Activated CD8-positive, alpha-beta T cell treated with anti-CD3 and anti-CD28 coated beads for 36 hours (primary cell): ENCODE measurements at regions not wholly inside any gene's neighbourhood (a gene's known extent, or its start where the extent isn't known, plus 50 kb on each side); places are given as distances from the start of the nearest gene placed in this dataset.
"Not testable (repeated sequence)": the region's sequence is repeated elsewhere in the genome, so short reads cannot be mapped to it uniquely, and the experiment has no call there.

Source experiments
- ATAC-seq: fragments of 200-7000 bp; cut with Tn5 transposase; one replicate; pipeline ENCODE4 v1.10.0; 2021; ENCODE audit warnings: mild to moderate bottlenecking, moderate library complexity
- CTCF ChIA-PET: fragments of 350-600 bp; sonication (Branson Sonifier 250); formaldehyde crosslinking; loops from one replicate; lab custom pipeline; 2021; ENCODE audit warnings: antibody characterized with exemption; lab: Charles Lee
- POLR2A ChIA-PET: fragments of 350-600 bp; sonication (Branson Sonifier 250); formaldehyde crosslinking; loops from one replicate; lab custom pipeline; 2021; ENCODE audit warnings: antibody characterized with exemption; lab: Charles Lee
- DNase-seq: peaks from one replicate; pipeline ENCODE4 v3.0.0-alpha.2; 2020
- H3K27ac Mint-ChIP-seq: one replicate; pipeline ENCODE4 v1.8.0; 2021; ENCODE audit warnings: mild to moderate bottlenecking, mixed read lengths
- H3K27me3 Mint-ChIP-seq: one replicate; pipeline ENCODE4 v1.8.0; 2021; ENCODE audit warnings: mixed read lengths
- H3K36me3 Mint-ChIP-seq: one replicate; pipeline ENCODE4 v1.8.0; 2021; ENCODE audit warnings: low read depth, mixed read lengths
- H3K4me1 Mint-ChIP-seq: one replicate; pipeline ENCODE4 v1.8.0; 2021; ENCODE audit warnings: low read depth, mixed read lengths
- H3K4me3 Mint-ChIP-seq: one replicate; pipeline ENCODE4 v1.8.0; 2021; ENCODE audit warnings: mild to moderate bottlenecking, moderate library complexity, mixed read lengths
- H3K9me3 Mint-ChIP-seq: one replicate; pipeline ENCODE4 v1.8.0; 2021; ENCODE audit warnings: mixed read lengths
- intact Hi-C: fragments of 100-400 bp; cut with micrococcal nuclease; formaldehyde crosslinking; loops from one replicate; pipeline ENCODE4 v1.10.0; 2022
- TF ChIP-seq, protein P1 (sequence below): fragments of 200-600 bp; IDR thresholded peaks from one replicate; pipeline ENCODE4 v1.8.0; 2022; ENCODE audit warnings: antibody characterized with exemption, mild to moderate bottlenecking

DNA sequence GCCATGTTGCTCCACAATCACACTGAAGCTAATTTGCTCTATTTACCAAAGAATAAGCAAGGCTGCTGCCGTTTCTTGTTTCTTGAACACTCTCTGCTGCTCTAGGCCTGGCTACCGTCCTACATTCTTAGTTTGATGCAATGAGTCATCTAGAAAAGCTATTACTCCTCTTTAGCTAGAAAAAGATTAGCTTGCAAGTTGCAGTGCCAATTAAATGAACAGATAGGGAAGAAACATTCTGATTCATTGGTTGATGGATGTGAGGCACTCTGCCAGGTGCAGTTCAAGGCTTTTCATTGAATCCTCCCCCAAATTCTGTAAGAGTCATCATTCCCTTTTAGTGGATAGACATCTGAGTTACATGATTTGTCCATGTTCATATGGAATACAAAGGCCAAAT, 807.7 kb upstream of the AMELY start:
- Mint-ChIP-seq H3K4me3 (no peak overlapping the region), H3K36me3 (no peaks in the 10 kb centered on the region), H3K9me3 (no peaks in the 10 kb centered on the region), H3K27ac (no peak overlapping the region), H3K27me3 (no peaks in the 10 kb centered on the region), H3K4me1 (no peaks in the 10 kb centered on the region)
- DNase-seq (no peak), ATAC-seq (no peak)
- ChIA-PET POLR2A (no interaction called here), CTCF (no interaction called here)
- intact Hi-C loops, result no loop called here
- TF ChIP-seq, protein P1, sequence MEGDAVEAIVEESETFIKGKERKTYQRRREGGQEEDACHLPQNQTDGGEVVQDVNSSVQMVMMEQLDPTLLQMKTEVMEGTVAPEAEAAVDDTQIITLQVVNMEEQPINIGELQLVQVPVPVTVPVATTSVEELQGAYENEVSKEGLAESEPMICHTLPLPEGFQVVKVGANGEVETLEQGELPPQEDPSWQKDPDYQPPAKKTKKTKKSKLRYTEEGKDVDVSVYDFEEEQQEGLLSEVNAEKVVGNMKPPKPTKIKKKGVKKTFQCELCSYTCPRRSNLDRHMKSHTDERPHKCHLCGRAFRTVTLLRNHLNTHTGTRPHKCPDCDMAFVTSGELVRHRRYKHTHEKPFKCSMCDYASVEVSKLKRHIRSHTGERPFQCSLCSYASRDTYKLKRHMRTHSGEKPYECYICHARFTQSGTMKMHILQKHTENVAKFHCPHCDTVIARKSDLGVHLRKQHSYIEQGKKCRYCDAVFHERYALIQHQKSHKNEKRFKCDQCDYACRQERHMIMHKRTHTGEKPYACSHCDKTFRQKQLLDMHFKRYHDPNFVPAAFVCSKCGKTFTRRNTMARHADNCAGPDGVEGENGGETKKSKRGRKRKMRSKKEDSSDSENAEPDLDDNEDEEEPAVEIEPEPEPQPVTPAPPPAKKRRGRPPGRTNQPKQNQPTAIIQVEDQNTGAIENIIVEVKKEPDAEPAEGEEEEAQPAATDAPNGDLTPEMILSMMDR, result no peak

DNA sequence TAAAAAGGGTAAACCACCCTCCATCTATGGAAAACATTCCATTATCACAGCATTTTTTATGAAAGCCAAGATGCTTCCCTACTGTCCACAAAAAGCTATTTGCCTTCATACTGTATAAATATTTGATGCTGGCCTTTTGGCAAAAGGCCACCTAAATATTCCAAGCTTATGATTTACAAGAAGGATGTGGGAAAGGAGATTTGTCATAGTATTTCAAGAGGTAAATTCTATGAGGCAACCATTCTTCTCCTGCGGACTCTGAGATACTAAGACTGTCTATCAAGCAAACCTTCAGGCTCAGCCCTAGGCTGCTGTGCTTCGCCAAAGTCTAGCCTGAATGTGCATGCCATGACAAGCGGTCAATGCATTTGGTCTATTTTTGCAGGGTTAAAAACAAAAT, 807.1 kb upstream of the AMELY start:
- TF ChIP-seq, protein P1, result no peak

DNA sequence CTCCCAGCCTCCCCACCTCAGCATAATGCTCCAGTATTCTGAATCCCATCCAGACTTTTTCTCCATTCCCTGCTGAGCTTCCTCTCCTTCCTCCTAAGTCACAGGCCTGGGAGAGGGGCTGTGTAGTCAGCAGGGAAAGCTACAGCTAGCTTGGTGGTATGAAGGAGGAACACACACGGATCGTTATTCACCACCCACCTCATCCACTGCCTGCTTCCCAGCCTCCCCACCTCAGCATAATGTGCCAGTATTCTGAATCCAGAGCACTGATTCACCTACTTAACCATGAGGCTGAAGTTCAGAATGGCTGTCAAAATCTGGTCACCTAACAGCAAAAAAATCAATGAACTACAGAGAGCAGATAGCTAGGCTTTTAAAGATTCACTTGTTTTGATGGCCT, 806.6 kb upstream of the AMELY start:
- no peak for ATAC-seq
- DNase-seq, result no peak
- Mint-ChIP-seq H3K27ac (no peak overlapping the region), H3K4me1 (no peaks in the 10 kb centered on the region), H3K4me3 (no peak overlapping the region), H3K36me3 (no peaks in the 10 kb centered on the region), H3K9me3 (no peaks in the 10 kb centered on the region), H3K27me3 (peaks cover under 1% of the 10 kb centered on the region)
- TF ChIP-seq, protein P1, result no peak
- ChIA-PET CTCF (no interaction called here), POLR2A (no interaction called here)
- intact Hi-C loops, result no loop called here

More for the DNA sequence above, 807.1 kb upstream of the AMELY start:
- Mint-ChIP-seq H3K27me3 (no peaks in the 10 kb centered on the region), H3K36me3 (no peaks in the 10 kb centered on the region), H3K4me3 (no peak overlapping the region), H3K9me3 (no peaks in the 10 kb centered on the region), H3K4me1 (no peaks in the 10 kb centered on the region), H3K27ac (no peak overlapping the region)
- ATAC-seq (no peak), DNase-seq (no peak)
- intact Hi-C loops, result no loop called here
- POLR2A ChIA-PET, result no interaction called here
- CTCF ChIA-PET, result no interaction called here

DNA sequence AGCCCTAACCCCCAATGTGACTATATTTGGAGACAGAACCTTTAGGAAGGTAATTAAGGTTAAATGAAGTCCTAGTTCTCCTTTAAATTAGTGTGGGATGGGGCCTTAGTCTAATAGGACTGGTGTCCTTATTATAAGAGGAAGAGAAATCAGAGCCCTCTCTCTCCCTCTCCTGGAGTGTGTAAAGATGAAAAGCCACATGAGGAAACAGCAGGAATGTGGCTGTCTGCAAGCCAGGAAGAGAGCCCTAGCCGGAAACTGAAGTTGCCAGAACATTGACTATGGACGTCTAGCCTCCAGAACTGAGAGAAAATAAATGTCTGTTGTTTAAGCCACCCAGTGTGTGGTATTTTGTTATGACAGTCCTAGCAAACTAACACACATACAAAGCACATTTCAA, 802.9 kb upstream of the AMELY start:
- H3K27ac Mint-ChIP-seq, result no peak overlapping the region
- CTCF ChIA-PET, result no interaction called here
- H3K27me3 Mint-ChIP-seq, result peaks cover 3% of the 10 kb centered on the region
- ATAC-seq (no peak), DNase-seq (no peak)
- intact Hi-C loops, result no loop called here
- H3K9me3 Mint-ChIP-seq, result no peaks in the 10 kb centered on the region
- H3K4me1 Mint-ChIP-seq, result no peaks in the 10 kb centered on the region
- POLR2A ChIA-PET, result no interaction called here
- TF ChIP-seq, protein P1, result no peak
- no peaks in the 10 kb centered on the region for H3K36me3 Mint-ChIP-seq
- H3K4me3 Mint-ChIP-seq, result no peak overlapping the region

DNA sequence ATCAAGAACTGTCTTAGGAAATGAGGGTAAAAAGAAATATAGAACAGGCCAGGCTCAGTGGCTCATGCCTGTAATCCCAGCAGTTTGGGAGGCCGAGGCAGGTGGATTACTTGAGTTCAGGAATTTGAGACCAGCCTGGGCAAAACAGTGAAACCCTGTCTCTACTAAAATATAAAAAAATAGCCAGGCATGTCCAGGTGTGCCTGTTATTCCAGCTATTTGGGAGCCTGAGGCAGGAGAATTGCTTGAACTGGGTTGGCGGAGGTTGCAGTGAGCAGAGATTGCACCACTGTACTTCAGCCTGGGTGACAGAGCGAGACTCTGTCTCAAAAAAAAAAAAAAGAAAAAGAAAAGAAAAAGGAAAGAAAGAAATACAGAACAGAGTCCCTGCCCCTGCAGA, 802.2 kb upstream of the AMELY start:
- H3K9me3 Mint-ChIP-seq, H3K4me3 Mint-ChIP-seq, intact Hi-C loops, CTCF ChIA-PET, H3K27ac Mint-ChIP-seq, H3K36me3 Mint-ChIP-seq, DNase-seq, H3K27me3 Mint-ChIP-seq, H3K4me1 Mint-ChIP-seq, POLR2A ChIA-PET, ATAC-seq: not testable (repeated sequence)

DNA sequence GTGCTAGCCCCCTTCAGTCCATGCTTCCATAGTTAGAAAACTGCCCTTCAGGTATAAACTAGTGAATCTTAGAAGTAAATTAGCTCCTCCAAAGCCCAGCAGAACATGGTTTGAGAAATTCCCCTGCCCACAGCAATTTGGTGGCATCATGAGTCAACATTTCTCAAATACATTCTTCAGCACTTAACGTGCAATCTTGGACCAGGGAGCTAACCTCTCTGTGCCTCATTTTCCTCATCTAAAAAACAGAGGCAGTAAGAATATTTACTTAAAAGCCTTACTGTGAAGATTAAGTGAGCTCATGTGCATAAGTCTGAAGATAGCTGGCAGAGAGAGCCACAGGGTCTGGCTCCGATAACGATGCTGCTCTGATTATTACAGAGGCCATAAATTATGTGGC, 800.7 kb upstream of the AMELY start:
- no peaks in the 10 kb centered on the region for H3K4me1 Mint-ChIP-seq
- TF ChIP-seq, protein P1, result no peak
- no peak overlapping the region for H3K27ac Mint-ChIP-seq
- POLR2A ChIA-PET, result no interaction called here
- ATAC-seq, result no peak
- intact Hi-C loops, result no loop called here
- H3K27me3 Mint-ChIP-seq, result peaks cover 4% of the 10 kb centered on the region
- H3K9me3 Mint-ChIP-seq, result no peaks in the 10 kb centered on the region
- H3K4me3 Mint-ChIP-seq, result no peak overlapping the region
- DNase-seq, result no peak
- no peaks in the 10 kb centered on the region for H3K36me3 Mint-ChIP-seq
- CTCF ChIA-PET, result no interaction called here
